VCaP (cell line): ENCODE measurements at regions not wholly inside any gene's neighbourhood (a gene's known extent, or its start where the extent isn't known, plus 50 kb on each side); places are given as distances from the start of the nearest gene placed in this dataset.
"Not testable (repeated sequence)": the region's sequence is repeated elsewhere in the genome, so short reads cannot be mapped to it uniquely, and the experiment has no call there.

Source experiments
- H3K27ac ChIP-seq: fragments of 450-650 bp; 2 replicates; pipeline ENCODE4 v1.5.1; 2017
- TF ChIP-seq, protein P1 (sequence below): fragments of 450-650 bp; conservative IDR thresholded peaks from 2 replicates; pipeline ENCODE4 v1.5.1; 2017; ENCODE audit warnings: mild to moderate bottlenecking, moderate library complexity

DNA sequence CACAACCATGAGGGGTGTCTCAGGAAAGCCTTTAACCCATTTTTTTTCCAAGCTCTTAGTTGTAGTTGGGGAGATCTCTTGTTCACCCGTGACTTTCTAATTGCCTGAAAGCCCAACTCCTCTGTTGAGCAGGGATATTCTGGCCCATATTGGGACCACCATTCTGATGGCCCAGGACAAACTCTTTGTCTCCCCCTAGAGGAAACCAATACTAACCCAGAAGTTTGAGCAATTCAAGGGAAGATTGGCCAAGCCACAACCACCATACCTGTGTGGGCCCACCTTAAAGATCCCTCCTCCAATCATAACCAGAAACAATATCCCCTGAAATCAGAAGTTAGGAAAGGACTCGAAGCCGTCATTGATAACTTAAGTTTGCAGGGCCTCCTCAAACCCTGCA is 132.6 kb downstream of the THBS2 start:
- TF ChIP-seq, protein P1, sequence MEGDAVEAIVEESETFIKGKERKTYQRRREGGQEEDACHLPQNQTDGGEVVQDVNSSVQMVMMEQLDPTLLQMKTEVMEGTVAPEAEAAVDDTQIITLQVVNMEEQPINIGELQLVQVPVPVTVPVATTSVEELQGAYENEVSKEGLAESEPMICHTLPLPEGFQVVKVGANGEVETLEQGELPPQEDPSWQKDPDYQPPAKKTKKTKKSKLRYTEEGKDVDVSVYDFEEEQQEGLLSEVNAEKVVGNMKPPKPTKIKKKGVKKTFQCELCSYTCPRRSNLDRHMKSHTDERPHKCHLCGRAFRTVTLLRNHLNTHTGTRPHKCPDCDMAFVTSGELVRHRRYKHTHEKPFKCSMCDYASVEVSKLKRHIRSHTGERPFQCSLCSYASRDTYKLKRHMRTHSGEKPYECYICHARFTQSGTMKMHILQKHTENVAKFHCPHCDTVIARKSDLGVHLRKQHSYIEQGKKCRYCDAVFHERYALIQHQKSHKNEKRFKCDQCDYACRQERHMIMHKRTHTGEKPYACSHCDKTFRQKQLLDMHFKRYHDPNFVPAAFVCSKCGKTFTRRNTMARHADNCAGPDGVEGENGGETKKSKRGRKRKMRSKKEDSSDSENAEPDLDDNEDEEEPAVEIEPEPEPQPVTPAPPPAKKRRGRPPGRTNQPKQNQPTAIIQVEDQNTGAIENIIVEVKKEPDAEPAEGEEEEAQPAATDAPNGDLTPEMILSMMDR, result no peak
- H3K27ac ChIP-seq, result no peak overlapping the region

DNA sequence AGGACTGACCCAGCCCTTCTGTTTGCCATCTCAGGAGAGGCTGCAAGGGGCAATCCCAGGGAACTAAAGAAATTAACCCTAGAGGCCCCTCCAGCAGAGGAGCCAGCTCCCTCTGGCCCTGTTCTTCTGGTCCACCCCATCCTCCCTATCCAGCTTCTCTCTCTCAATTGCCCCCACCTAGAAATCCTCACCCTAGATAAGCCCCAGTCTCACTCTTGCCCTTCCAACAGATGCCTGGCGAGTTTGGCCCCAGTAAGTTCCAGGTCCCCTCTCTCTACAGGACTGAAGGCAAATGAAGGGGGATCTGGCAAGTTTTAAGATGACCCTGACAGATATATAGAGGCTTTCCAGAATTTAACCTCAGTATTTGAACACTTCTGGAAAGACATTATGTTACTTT is 134.0 kb downstream of the THBS2 start:
- TF ChIP-seq, protein P1, result no peak
- no peak overlapping the region for H3K27ac ChIP-seq

DNA sequence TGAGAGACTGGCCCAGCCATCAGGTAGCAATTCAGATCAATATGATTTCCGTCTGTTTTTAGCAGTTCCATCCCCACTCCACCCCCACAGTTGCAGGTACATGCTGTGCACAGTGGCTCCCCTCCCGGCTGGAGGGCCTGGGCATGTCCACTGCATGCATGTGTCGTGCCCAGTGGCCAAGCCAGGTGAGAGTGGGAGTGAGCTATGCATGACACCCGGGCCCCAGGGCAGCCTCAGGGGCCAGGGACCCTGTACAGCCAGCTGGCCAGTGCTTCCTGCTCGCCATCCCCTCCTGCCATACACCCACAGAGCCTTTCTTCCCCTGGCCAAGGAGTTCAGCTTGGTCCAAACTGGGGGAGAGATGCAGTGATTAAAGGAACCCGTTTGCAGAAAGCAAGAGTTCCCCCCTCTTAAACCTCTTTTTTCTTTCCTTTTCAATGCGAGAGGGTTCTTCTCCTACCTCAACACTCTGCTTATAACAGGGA is 135.3 kb downstream of the THBS2 start:
- H3K27ac ChIP-seq, result no peak overlapping the region
- TF ChIP-seq, protein P1, result no peak

DNA sequence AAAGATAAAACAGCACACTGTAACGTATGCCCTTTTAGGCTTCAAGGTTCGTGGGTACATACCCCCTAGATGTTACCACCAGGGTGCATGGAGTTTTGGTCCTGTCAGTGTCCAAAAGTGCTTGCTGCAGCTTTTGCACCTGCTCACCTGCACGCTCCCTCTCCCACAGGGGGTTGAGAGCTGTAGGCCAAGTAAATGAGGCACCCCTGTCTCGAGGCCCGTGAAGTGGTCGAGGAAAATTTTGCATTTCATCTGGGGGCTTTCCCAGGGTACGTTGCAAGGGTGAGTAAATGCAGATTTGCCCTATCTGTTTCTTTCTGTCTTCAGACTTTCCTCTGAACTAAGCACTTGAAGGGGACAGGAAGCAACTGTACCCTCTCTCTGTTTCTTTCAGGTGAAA is 136.0 kb downstream of the THBS2 start:
- TF ChIP-seq, protein P1, result no peak
- H3K27ac ChIP-seq, result no peak overlapping the region

DNA sequence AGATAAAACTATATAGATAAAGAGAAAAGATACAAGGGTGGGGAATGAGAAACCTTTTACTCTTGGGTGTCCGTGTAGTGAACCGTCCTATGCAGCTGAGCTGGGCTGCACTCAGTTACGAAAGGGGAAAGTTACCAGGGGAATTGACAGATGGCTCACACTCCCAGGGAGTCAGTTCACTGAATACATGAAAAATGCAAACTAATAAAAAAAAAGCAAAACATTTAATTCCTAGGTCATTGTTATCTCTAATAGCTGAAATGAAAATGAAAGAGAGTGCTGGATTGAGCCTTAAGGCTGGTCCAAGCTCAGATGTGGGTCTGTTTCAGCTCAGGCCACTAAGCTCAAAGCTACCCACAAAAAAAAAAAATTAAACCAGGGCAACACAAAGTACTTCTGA is 138.0 kb downstream of the THBS2 start:
- TF ChIP-seq, protein P1, result no peak
- no peak overlapping the region for H3K27ac ChIP-seq

DNA sequence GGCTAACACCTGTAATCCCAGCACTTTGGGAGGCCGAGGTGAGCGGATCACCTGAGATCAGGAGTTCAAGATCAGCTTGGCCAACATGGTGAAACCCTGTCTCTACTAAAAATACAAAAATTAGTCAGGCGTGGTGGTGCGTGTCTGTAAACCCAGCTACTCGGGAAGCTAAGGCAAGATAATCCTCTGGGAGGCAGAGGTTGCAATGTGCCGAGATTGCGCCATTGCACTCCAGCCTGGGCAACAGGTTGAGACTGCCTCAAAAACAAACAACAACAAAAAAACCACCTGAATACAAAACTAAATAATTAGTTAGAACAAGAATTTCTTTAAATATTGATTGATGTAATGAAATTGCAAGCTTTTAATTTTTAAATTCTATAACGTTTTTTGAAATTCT is 139.0 kb downstream of the THBS2 start:
- not testable (repeated sequence) for H3K27ac ChIP-seq

DNA sequence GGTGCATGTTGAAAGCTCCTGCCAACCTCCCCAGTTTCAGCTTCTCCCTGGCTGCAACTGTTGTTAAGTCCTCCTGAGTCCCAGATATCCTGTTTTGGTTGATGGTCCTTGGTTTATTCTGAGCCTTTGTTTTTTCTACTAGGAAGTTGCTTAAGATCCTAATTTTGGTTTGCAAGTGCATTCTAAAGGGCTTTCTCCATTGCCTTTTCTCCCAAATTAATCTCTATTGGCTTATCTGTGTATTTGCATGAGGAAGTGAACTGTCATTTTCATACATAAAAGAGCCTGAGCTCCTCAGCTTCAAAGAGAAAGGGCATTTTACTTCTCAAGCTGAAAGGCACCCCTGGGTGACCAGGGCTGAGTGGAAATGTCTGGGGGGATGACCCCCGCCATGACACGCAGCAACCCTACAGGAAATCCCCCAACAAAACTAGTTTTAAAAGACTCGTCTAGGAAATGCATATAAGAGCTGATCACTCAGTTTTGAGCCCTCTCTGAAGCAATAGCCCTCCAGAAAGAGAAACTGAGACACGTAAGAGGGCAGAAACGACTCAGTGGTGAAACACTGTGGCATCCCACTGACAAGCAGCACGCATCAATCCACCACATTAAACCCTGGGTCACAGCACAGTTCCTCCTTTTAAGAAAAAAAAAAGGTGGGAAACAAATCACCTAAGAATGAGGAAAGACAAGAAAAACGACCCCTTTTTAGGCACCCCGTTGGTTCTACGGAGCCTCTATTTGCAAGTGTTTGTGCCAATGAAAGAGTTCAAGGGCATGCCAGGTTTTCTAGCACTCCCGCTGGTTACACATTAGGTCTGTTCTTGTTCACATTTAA is 140.9 kb downstream of the THBS2 start:
- no peak overlapping the region for H3K27ac ChIP-seq
- TF ChIP-seq, protein P1, result no peak

DNA sequence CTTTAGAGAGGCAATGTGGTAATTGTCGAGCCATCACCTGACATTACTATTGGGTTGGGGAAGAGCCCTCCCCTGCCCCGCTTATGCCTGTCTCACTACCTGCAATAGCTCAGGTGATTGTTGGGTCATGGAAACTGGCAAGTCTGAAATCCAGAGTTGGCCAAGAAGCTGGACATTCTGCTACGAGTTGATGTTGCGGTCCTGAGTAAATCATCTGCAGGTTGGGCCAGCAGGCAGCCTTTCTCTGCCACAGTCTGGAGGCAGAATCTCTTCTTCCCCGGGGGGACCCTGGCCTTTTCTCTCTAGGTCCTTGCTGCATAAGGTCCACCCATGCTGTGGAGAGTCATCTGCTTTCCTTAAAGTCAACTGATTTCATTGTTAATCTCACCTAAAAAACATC is 142.4 kb downstream of the THBS2 start:
- TF ChIP-seq, protein P1, result no peak
- no peak overlapping the region for H3K27ac ChIP-seq
